ENCODE measurements at regions not wholly inside any gene's neighbourhood (a gene's known extent, or its start where the extent isn't known, plus 50 kb on each side); places are given as distances from the start of the nearest gene placed in this dataset.

DNA sequence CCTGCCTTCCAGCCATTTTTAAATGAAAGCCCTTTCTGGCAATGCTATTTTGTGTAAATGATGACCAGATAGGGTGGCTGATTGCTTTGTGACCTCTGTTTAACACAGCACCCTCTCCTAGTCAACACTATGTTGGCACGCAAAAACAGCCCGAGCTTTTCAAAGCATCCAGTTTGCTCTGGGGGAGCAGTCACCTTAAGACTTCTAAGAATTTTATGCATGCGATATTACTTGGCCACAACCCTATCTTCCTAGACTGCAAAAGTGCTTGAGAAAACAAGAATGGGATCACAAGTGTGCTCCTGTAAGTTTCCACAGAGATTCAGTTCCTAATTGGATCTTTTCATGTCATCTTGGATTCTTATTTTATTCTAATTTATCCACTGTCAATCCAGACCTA lies 294.1 kb downstream of the ATPSCKMT start (continued):
- TF ChIP-seq, protein P1, sequence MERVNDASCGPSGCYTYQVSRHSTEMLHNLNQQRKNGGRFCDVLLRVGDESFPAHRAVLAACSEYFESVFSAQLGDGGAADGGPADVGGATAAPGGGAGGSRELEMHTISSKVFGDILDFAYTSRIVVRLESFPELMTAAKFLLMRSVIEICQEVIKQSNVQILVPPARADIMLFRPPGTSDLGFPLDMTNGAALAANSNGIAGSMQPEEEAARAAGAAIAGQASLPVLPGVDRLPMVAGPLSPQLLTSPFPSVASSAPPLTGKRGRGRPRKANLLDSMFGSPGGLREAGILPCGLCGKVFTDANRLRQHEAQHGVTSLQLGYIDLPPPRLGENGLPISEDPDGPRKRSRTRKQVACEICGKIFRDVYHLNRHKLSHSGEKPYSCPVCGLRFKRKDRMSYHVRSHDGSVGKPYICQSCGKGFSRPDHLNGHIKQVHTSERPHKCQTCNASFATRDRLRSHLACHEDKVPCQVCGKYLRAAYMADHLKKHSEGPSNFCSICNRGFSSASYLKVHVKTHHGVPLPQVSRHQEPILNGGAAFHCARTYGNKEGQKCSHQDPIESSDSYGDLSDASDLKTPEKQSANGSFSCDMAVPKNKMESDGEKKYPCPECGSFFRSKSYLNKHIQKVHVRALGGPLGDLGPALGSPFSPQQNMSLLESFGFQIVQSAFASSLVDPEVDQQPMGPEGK (tag by site-specific recombination; IDR thresholded peaks at IDR 0.05): no peak
- TF ChIP-seq ZNF433 (tag by site-specific recombination; IDR thresholded peaks at IDR 0.05; ENCODE audit: low read depth): no peak

DNA sequence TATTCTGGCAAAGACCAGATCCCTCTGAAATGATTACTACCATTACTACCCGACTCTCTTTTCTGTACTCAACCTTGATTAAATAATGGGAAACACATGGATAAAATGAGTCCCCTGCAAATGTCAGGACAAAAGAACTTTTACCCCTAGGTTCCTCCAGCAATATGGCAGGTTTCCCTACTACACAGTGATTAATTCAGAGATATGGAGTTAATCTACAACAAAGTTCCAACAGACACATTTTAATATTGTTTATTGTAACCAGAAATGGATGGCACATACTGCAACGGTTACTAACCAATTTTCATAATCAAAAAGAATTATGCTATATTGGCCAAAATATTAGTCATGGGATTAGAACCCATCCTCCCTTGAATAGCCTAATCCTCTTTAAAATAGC lies 294.8 kb downstream of the ATPSCKMT start:
- no peak for TF ChIP-seq KLF16 (tag by site-specific recombination; IDR thresholded peaks at IDR 0.05)
- TF ChIP-seq WT1 (tag by site-specific recombination; IDR thresholded peaks at IDR 0.05): no peak
- TF ChIP-seq ZNF747 (tag by site-specific recombination; IDR thresholded peaks at IDR 0.05): no peak
- no peak for TF ChIP-seq MZF1 (tag by site-specific recombination; IDR thresholded peaks at IDR 0.05; ENCODE audit: borderline replicate concordance)
- TF ChIP-seq, protein P2, sequence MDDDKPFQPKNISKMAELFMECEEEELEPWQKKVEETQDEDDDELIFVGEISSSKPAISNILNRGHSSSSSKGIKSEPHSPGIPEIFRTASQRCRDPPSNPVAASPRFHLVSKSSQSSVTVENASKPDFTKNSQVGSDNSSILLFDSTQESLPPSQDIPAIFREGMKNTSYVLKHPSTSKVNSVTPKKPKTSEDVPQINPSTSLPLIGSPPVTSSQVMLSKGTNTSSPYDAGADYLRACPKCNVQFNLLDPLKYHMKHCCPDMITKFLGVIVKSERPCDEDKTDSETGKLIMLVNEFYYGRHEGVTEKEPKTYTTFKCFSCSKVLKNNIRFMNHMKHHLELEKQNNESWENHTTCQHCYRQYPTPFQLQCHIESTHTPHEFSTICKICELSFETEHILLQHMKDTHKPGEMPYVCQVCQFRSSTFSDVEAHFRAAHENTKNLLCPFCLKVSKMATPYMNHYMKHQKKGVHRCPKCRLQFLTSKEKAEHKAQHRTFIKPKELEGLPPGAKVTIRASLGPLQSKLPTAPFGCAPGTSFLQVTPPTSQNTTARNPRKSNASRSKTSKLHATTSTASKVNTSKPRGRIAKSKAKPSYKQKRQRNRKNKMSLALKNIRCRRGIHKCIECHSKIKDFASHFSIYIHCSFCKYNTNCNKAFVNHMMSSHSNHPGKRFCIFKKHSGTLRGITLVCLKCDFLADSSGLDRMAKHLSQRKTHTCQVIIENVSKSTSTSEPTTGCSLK (tag by site-specific recombination; IDR thresholded peaks at IDR 0.05): no peak
- no peak for TF ChIP-seq KLF7 (tag by site-specific recombination; IDR thresholded peaks at IDR 0.05; ENCODE audit: borderline replicate concordance)
- no peak for TF ChIP-seq ZNF707 (tag by site-specific recombination; IDR thresholded peaks at IDR 0.05)
- TF ChIP-seq, protein P3, sequence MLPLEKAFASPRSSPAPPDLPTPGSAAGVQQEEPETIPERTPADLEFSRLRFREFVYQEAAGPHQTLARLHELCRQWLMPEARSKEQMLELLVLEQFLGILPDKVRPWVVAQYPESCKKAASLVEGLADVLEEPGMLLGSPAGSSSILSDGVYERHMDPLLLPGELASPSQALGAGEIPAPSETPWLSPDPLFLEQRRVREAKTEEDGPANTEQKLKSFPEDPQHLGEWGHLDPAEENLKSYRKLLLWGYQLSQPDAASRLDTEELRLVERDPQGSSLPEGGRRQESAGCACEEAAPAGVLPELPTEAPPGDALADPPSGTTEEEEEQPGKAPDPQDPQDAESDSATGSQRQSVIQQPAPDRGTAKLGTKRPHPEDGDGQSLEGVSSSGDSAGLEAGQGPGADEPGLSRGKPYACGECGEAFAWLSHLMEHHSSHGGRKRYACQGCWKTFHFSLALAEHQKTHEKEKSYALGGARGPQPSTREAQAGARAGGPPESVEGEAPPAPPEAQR (tag by site-specific recombination; IDR thresholded peaks at IDR 0.05): no peak
- TF ChIP-seq ZBTB21 (tag by site-specific recombination; IDR thresholded peaks at IDR 0.05): no peak
- CTCF ChIA-PET: no interaction called here
- no peaks in the 10 kb centered on the region for H3K9me3 ChIP-seq (ENCODE audit: control insufficient read depth, insufficient read depth, low read depth, low read length)
- H3K27ac ChIP-seq (ENCODE audit: extremely low read depth, low read depth, low read length): no peak overlapping the region
- no peaks in the 10 kb centered on the region for H3K36me3 ChIP-seq (ENCODE audit: control insufficient read depth in 2 of 2, insufficient read depth in 1 of 2, low read length in 2 of 2)
- POLR2A ChIA-PET: no interaction called here
- peaks cover 16% of the 10 kb centered on the region for H3K4me1 ChIP-seq (ENCODE audit: control insufficient read depth, insufficient read depth, low read length)
- H3K4me3 ChIP-seq (ENCODE audit: low read depth, low read length): no peak overlapping the region

DNA sequence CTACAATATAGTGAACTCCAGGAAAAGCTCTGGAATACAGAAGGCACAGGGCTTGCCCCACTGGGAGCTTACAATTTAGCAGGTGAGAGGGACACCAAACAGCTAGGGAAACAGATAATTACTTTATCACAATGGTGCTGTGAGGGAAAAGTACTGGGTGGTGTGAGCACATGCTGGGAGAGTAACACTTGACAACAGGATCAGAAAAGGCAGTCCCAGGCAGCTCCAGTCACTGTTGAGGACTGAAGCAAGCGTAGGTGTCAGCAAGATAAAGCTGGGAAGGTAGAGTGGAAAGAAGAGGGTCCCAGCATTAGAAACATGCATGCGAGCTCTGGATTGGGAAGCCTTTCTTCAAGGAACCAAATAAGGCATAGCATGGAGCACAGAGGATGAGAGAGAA lies 296.0 kb downstream of the ATPSCKMT start:
- POLR2A ChIA-PET: no interaction called here

More for the DNA sequence above, 296.0 kb downstream of the ATPSCKMT start:
- Histone ChIP-seq H3K4me3 (ENCODE audit: low read depth, low read length) (no peak overlapping the region), H3K36me3 (ENCODE audit: control insufficient read depth in 2 of 2, insufficient read depth in 1 of 2, low read length in 2 of 2) (no peaks in the 10 kb centered on the region), H3K4me1 (ENCODE audit: control insufficient read depth, insufficient read depth, low read length) (peaks cover 16% of the 10 kb centered on the region), H3K9me3 (ENCODE audit: control insufficient read depth, insufficient read depth, low read depth, low read length) (no peaks in the 10 kb centered on the region), H3K27ac (ENCODE audit: extremely low read depth, low read depth, low read length) (no peak overlapping the region)
- CTCF ChIA-PET: interaction anchor here (0.5 to 1.1 kb wide), 4 partner anchors 77 to 691 kb away, joined by 3 to 5 read pairs (median 4); no protein-coding TSS in a partner anchor
- TF ChIP-seq ZNF658 (tag by site-specific recombination; IDR thresholded peaks at IDR 0.05): no peak
- no peak for TF ChIP-seq GLI2 (tag by site-specific recombination; IDR thresholded peaks at IDR 0.05; ENCODE audit: borderline replicate concordance, low read depth)
- no peak for TF ChIP-seq ZNF514 (tag by site-specific recombination; IDR thresholded peaks at IDR 0.05)
- TF ChIP-seq GLI4 (tag by site-specific recombination; IDR thresholded peaks at IDR 0.05): no peak
- TF ChIP-seq, protein P4, sequence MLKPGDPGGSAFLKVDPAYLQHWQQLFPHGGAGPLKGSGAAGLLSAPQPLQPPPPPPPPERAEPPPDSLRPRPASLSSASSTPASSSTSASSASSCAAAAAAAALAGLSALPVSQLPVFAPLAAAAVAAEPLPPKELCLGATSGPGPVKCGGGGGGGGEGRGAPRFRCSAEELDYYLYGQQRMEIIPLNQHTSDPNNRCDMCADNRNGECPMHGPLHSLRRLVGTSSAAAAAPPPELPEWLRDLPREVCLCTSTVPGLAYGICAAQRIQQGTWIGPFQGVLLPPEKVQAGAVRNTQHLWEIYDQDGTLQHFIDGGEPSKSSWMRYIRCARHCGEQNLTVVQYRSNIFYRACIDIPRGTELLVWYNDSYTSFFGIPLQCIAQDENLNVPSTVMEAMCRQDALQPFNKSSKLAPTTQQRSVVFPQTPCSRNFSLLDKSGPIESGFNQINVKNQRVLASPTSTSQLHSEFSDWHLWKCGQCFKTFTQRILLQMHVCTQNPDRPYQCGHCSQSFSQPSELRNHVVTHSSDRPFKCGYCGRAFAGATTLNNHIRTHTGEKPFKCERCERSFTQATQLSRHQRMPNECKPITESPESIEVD (tag by site-specific recombination; IDR thresholded peaks at IDR 0.05): no peak

All from HEK293 (cell line).